Limb (tissue), 2 donors: ENCODE measurements at regions not wholly inside any gene's neighbourhood (a gene's known extent, or its start where the extent isn't known, plus 50 kb on each side); places are given as distances from the start of the nearest gene placed in this dataset.
"Not testable (repeated sequence)": the region's sequence is repeated elsewhere in the genome, so short reads cannot be mapped to it uniquely, and the experiment has no call there.

Source experiments
- DNase-seq, 2 donors: peaks; one replicate each; pipeline ENCODE4 v3.0.0-alpha.2; 2016; ENCODE audit errors: extremely low spot score in 2 of 2

DNA sequence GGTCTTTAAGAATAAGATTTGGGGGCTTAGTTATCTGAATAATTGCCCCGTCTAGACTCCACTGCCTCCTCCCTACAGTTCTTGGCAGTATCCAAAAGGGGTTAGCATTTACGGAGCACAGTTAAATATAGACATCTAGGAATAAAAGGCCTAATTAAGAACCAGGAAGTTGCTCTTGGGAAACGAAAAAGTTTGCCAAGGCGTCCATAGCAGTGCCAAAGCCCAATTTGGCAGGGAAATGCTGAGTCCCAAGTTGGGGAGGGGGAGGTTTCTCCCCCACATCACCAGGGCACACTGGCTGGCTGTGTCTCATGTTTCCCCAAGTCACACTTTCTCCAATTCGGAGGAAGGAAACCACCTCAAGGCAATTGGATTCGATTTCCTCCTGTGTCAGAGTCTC is 338.7 kb downstream of the FBXW7 start:
- DNase-seq: no peak

DNA sequence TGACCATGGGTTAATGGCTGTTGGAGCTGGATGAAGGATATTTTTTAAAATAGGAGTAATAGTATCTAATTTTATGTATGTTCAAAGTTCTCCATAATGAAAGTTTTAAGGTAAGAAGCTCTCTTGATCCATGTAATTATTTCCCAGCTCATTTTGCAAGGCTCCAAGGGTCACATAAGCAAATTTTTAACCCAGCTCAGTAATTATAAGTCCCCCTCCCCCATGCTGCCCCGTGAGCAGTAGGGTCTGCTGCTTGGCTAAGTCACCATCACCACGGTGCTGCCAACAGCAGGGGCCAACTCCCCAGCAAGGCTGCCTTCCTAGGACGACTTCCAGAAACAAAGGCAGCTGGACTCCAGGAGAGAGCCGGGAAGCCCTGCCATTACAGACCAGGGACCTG is 340.0 kb downstream of the FBXW7 start:
- DNase-seq: no peak

DNA sequence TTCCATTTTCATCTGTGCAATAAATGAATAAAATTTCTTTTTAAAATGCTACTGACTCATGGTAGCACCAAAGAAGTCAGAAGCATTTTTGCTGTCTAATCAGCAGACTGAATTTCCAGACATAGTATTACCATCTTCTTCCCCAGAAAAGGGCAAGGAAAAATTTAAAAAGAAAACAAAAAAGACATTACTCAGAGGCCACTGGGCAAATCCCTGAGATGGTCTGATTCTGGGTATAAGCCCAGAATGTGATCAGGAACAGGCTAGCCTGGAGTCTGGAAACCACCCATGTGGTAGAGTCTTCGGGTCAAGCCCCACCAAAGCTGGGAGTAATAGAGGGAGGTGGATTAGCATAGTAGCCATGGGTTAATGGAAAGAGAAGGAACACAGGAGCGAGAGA is 342.8 kb downstream of the FBXW7 start:
- DNase-seq: no peak

DNA sequence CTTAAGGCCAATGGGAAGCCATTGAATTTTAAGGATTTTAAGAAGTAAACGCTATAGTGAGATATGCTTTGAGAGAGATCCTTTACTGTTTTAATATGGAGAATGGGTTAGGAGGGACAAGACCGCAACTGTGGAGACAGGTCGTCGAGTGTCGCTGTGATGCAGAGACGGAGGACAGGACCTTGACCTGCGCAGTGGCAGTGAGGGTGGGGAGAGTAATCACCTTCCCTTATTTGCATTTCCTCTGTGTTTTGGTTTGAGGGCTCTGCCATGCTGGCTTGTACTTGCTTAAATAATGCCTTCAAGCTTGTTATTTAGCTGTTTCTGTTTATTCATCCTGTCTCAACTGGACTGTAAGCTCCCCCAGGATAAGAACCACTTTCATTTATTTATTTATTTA is 345.0 kb downstream of the FBXW7 start:
- DNase-seq: no peak

DNA sequence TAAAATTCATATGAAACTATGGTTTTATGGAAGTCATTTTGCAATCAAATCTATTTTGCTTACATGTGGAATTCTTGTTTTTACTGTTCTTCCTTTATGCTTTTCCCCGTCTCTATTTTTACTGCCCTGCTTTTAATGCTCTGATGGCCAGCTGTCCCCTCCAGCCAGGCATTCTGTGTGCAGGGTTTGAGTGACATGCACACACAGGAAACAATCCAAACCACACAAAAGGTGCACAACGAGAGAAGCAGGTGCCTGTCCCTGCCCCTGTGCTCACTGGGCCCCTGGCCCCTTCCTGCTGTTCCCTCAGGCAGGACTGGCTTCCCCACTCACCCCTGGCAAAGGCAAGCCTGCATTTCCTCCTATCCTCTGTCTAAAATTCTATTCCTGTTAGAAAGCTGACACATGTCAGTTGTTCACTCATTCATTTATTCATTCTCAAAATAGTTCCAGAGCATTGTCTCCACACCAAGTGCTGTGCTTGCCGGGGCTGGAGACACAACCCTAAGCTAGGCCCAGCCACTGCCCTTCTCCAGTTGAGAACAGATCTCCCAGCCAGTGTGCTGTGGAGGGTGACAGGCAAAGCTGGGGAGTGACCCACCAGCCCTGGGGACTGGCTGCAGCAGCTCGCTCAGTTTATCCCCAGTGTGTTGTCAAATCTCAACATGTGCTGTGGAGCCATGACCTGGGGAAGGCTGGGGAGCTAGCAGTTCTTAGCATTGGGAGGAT is 346.3 kb downstream of the FBXW7 start:
- no peak for DNase-seq

DNA sequence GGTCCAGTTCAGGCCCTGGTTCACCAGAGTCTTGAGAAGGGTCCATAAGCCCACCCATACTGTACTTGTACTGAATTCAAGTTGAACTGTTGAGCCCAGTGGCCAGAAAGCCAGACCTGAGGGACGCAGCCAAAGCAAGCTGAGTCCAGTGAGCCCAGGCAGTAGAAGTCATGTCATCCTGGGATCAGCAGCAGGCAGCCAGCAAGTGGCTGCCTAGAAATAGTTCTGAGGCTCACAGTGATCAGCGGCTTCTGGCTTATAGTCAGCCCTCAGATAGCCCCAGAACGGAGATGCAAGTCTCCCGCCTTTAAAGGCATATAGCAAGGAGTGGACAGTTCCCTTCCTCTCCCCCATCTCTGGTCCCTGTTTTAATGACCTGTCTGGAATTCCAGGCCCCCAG is 347.1 kb downstream of the FBXW7 start:
- DNase-seq: no peak

DNA sequence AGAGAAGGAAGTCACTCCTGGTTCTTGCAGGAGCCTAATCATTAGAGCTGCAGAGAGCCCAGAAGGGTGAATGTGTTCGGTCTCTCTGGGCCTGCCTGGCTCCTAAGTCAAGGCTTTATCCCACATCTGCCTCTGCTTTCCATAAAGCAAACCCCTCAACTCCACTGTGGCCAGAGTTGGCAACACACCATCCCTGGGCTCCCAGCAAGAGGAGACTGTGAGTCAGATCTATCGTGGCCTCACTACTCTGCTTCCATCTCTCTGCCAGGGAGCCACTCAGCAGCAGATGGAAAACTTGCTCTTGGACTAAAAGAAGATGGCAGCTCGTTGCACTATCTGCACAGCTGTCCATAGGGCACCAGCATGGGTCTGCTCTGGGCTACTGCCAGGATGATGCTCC is 348.2 kb downstream of the FBXW7 start:
- DNase-seq: no peak

DNA sequence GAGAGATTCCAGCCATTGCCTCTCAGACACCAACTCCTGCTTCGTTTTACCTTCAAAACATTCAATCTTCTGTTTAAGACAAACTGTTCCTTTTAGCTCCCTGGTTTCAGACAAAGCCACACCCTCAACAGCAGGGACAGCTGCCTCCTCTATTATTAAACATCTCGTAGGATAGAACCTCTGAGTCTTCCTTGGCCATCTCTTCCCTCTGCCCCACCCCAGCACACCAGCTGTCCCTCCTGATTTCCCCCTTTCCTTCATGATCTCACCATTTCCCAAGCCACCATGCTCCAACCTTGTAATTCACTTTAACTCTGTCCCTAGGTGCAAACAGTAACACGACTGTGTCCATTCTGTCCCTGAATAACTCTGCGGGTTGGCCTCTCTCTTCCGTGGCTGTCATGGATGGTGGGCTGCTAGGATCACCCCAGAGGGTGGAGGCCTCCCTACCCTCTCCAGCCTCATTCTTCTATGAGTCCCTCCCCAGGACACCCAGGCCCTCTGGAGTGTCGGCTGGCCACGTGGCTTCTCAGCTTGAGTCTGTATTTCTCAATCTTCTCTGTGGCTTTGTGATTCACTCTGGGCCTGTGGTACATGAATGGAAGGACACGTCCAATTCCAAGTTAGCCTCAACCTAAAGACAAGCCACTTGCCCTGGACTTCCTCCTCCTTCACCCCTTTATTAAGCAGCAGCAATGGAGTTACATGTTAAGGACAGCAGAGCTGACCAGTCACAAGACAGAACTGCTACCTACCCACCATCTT is 349.9 kb downstream of the FBXW7 start:
- no peak for DNase-seq

DNA sequence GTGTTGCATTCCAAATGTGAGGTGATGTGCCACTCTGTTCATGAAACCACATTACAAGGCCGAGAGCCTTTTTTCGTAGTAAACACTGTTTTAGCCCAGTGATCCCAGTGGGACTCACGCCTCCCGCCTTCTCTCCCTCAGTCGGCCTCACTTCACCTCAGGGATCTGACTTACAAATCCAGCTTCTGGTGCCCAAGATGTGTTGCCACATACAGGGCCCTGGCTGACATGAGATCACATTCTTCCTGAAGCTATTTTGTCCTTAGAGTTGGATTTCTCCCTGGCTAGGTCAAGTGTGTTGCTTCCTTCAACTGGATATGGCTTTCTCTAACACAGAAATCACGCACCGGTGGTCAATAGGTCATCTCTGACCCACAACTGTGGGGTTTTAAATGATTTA is 354.7 kb downstream of the FBXW7 start:
- DNase-seq: no peak

DNA sequence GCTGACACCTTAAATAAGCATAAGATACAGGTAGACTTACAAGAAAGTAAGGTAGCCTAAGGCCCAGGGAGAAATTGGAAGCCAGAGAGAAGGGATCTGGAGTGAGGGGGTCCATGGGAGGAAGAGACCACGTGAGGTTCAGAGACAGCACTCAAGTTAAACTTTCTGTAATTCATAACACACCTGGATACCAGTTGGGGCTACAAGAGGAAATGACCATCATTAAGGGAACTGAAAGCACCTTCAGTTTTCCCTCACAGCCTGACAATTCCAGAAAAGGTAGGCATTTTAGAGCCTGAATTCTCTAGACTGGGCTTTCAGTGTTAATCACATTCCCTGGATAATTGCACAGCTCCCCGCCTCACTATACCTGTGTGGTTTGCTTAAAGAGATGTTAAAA is 355.5 kb downstream of the FBXW7 start:
- no peak for DNase-seq

DNA sequence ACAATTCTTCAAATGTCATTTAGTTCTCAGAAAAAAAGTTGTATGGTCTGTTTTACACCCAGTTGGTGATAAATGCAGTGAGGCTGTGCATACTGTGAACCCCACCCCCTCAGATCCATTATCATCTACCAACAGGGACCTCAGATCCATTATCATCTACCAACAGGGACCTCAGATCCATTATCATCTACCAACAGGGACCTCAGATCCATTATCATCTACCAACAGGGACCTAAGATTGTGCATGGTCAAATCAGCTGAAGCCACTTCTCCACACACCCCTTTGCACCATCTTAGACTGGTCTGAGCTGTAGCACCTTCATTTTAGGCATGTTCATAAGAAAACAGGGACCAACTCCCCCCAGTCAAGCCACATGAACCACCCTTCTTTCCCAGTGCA is 358.4 kb downstream of the FBXW7 start:
- not testable (repeated sequence) for DNase-seq

DNA sequence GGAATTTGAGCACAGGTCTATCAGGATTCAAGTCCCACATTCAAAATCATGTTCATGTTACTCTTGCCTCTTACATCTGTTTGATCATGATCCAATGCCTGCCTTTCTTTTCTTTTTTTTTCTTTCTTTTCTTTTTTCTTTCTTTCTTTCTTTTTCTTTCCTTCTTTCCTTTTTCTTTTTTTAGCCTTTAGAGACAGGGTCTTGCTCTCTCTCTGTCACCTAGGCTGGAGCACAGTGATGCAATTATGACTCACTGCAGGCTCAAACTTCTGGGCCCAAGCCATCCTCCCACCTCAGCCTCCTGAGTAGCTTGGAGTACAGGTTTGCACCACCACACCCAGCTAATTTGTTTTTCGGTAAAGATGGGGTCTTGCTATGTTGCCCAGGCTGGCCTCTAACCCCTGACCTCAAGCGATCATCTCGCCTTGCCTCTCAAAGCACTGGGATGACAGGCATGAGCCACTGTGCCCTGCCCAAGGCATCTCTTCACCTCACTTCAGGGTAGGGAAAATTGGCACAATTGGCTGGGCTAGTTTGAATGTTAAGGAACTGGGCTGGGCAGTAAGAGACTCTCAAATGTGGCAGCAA is 359.2 kb downstream of the FBXW7 start:
- no peak for DNase-seq

DNA sequence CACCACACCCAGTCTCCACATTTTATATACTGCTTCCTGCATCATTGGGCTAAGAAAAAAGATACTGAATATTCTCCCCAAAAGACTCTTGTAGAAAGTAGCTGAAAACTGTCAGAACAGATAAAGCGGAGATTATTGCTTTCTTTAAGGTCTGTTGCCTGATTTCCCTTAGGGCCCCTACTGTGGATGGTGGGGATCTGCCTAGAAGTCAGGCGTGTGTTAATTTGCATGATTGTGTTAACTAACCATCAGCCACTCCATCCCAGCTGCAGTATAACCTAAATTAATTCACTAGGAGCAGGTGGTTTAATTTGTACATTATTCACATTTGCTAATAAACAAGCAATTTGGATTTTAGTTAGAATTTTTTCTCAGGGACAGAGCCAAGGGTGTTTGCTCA is 360.3 kb downstream of the FBXW7 start:
- no peak for DNase-seq

DNA sequence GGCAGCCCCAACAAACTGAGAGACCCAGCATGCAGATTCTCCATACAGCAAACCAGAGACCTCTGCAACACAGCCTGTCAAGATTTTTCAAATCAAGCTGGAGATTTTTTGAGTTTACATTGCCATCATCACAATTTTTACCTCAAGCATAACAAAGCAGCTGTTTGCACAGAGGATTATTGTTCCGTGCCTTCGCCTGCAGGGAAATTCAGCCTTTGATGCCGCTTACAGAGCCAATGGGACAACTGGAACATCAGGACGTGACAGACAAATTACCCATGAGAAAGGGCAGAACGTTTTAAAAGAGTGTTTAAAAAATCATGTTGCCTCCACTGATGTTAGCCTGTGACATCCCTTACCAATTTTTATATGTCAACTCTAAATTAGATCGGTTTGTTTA is 363.7 kb downstream of the FBXW7 start:
- DNase-seq: no peak

DNA sequence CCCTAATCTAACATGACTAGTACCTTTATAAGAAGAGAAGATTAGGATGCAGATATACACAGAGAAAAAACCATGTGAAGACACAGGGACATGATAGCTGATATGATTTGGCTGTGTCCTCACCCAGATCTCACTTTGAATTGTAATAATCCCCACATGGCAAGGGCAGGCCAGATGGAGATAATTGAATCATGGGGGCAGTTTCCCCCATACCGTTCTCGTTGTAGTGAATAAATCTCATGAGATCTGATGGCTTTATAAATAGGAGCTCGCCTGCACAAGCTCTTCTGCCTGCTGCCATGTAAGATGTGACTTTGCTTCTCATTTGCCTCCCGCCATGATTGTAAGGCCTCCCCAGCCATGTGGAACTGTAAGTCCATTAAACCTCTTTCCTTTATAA is 364.3 kb downstream of the FBXW7 start:
- DNase-seq: no peak

DNA sequence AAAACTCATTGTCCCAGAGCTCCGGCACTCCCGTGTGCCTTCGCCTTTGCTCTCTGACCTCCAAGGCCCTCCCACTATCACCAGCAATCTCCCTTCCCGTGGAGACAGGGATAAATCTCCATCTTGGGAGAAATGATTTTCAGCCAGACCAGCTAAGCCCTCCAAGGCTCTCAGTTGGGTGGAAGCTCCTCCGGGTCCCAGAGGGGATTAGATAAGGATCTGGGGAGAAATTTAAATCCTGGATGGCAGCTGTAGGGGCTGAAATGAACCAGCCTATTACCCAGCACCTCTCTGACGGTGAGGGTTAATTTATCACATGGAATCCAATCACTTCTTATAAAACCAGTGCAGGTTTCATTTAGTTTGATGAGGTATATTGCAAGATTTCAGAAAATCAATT is 366.2 kb downstream of the FBXW7 start:
- DNase-seq: no peak

DNA sequence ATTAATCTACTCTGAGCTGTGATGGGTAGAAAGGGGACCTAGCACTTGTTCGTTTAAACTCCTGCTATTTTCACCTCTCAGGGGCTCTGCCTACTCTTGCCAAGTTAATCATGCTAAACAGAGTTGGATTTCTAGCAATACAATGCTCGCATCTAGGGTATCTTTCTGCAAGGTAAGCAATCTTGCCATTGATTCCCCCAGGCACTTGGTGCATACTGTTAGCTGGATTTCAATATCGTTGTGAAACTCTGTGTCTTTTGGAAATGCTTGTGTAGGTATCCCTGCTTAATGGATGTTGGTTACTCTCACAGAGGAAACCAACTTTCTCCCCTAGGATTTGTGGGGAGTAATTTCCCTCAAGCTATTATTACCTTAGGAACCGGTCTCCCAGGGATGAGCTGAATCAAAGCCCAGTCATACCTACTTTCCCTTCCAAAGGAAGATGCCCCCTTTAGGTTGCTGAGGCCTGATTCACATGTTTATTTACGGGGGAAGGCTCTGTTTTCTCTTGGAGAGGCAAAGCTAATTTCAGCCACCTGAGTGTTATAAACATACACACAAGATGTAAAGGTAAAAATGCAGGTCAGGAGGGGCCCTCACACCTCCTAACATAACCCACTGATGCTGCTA is 366.8 kb downstream of the FBXW7 start:
- DNase-seq: no peak

DNA sequence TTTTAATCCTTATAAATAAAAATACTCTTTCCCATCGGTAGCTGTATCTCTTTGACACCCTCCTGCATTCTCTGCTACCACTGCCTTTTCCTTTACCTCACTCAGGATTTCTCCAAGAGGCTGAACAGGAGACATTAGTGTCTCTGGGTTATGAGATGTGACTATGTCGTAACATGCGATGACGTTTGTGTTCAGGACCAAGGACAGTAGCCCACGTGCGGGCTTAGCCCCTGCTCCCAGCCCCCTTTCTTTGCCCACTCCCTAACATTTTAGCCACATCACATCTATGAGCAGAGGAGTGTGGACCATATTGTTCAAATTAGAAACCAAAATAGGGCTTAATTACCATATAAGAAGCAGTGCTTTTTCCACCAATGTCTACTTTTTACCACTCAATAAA is 369.3 kb downstream of the FBXW7 start:
- DNase-seq: peak in 1 of 2 donors; percentile 58

DNA sequence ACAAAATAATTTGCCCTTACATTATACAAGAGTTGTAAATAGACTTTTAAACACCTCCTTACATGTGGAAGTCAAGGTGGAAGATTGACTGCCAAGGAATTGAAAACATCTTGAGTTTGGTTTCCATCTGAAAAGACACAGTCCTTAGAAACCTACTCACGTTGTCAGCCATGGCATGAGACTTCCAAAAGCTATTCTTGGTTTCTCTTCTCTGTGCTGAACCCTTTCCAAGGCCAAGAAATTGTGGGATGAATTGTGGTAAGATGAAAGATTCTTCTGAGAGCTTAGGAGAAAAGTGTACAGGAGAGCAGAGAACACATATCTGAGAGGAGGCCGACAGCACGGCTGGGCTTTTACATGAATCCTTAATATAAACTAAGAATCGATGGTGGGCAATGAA is 370.0 kb downstream of the FBXW7 start:
- DNase-seq: no peak

DNA sequence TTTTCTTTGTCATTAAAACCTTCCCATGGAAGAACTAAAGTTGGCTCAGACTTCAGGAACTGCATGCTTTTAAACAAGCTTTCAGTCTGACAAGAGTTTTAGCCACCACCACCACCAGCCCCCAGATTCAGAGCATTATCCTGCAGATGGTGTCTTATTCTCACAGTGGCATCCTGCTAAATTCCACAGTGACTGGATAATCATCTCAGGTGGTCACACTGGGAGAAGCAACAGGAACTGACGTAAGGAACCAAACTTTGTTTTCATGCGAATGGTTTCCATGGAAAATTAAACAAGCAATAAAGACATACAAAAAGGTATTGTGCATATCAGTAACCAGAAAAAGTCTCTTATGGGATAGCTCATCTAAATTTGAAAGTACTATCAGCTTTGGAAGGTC is 370.7 kb downstream of the FBXW7 start:
- DNase-seq: no peak

DNA sequence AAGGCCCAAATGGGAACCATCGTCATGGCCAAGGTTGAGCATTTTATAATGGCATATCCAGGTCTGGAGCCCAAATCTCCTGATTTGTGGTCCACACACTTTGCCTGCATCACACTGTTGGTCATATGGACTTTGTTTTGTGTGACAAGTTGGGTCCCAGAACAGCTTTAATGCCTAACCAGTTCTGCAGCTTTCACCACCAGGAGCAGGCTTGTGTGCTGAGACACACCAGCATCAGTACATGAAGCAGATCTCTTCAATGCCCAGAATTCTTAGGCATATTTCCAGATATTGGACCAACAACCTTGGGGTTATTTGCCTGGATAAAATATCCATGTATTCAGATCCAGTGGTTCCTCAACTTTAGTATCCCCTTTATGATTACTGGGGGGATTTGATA is 371.3 kb downstream of the FBXW7 start:
- no peak for DNase-seq

DNA sequence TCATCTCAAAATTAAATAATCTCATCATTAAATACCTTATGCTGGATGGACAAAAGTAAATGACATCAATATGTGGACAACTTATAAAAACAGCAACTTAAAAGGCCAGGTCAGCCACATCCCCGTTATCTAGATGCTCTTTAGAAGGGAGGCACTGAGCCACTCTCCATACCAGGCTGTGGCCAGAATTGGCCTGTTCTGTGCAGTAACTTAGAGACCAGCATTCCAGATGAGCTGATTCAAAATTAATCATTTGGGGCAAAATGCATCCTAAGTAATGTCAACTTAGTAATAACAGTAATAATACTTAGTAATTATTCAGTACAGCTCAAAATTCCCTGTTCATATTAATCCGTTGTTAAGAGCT is 373.6 kb downstream of the FBXW7 start:
- no peak for DNase-seq
